ENCODE measurements at regions not wholly inside any gene's neighbourhood (a gene's known extent, or its start where the extent isn't known, plus 50 kb on each side); places are given as distances from the start of the nearest gene placed in this dataset.

- no peak for TF ChIP-seq CTCF (IDR thresholded peaks at IDR 0.05)
- TF ChIP-seq POLR2A (IDR thresholded peaks at IDR 0.05) = no peak
Observed at GRCh38 chr2:64929333-64929732, 59.9 kb upstream of the SLC1A4 start.
